Keratinocyte (primary cell): ENCODE measurements at regions not wholly inside any gene's neighbourhood (a gene's known extent, or its start where the extent isn't known, plus 50 kb on each side); places are given as distances from the start of the nearest gene placed in this dataset.

Source experiments
- DNase-seq: peaks from one replicate; pipeline ENCODE4 v3.0.0-alpha.2; 2011; ENCODE audit warnings: low read depth, missing footprints, low spot score
- FAIRE-seq: peaks from 2 replicates; lab custom pipeline; 2011; peaks lifted over from hg19 to GRCh38; lab: Jason Lieb, UNC
- H2AFZ ChIP-seq: 2 replicates; pipeline ENCODE4 v1.6.0; 2012; ENCODE audit warnings: low read length, control low read depth, inconsistent platforms; ENCODE audit not compliant: control insufficient read depth
- H3K27ac ChIP-seq: 2 replicates; pipeline ENCODE4 v1.5.1; 2011; ENCODE audit warnings: low read length; ENCODE audit not compliant: control insufficient read depth, insufficient read depth
- H3K27me3 ChIP-seq: 3 replicates; pipeline ENCODE4 v1.6.0; 2011; ENCODE audit warnings: low read length; ENCODE audit not compliant: control insufficient read depth, insufficient read depth; ENCODE audit errors: extremely low read depth
- H3K36me3 ChIP-seq, 2 experiments: 2 replicates in 1 of 2; 3 replicates in 1 of 2; pipeline ENCODE4 v1.5.1; 2011; ENCODE audit warnings: low read length in 2 of 2, mild to moderate bottlenecking in 1 of 2; ENCODE audit not compliant: control insufficient read depth in 2 of 2, insufficient read depth in 2 of 2; ENCODE audit errors: extremely low read depth in 1 of 2
- H3K4me1 ChIP-seq: 3 replicates; pipeline ENCODE4 v1.5.1; 2011; ENCODE audit warnings: low read length; ENCODE audit not compliant: control insufficient read depth, insufficient read depth; ENCODE audit errors: extremely low read depth
- H3K4me2 ChIP-seq: 3 replicates; pipeline ENCODE4 v1.6.0; 2011; ENCODE audit warnings: low read depth, low read length; ENCODE audit not compliant: control insufficient read depth, insufficient read depth; ENCODE audit errors: extremely low read depth
- H3K4me3 ChIP-seq, 3 experiments: fragments of 200-600 bp in 1 of 3; sonication (generic) in 1 of 3; 2 replicates in 2 of 3; 3 replicates in 1 of 3; pipeline ENCODE4 v1.5.1; 2011 to 2016; ENCODE audit warnings: low read length in 3 of 3, mild to moderate bottlenecking in 3 of 3, control low read depth in 2 of 3, inconsistent platforms in 1 of 3, low read depth in 1 of 3, mixed read lengths in 1 of 3, mixed run types in 1 of 3, moderate library complexity in 1 of 3; ENCODE audit not compliant: control insufficient read depth in 2 of 3, insufficient read depth in 2 of 3; ENCODE audit errors: extremely low read depth in 1 of 3
- H3K79me2 ChIP-seq: 2 replicates; pipeline ENCODE4 v1.6.0; 2012; ENCODE audit warnings: low read length; ENCODE audit not compliant: control insufficient read depth, insufficient read depth
- H3K9ac ChIP-seq: 3 replicates; pipeline ENCODE4 v1.6.0; 2011; ENCODE audit warnings: low read length; ENCODE audit not compliant: control insufficient read depth, insufficient read depth; ENCODE audit errors: extremely low read depth
- H3K9me1 ChIP-seq: 3 replicates; pipeline ENCODE4 v1.6.0; 2011; ENCODE audit warnings: low read length; ENCODE audit not compliant: control insufficient read depth, insufficient read depth; ENCODE audit errors: extremely low read depth
- H3K9me3 ChIP-seq: 2 replicates; pipeline ENCODE4 v1.5.1; 2012; ENCODE audit warnings: low read depth, low read length; ENCODE audit not compliant: control insufficient read depth
- H4K20me1 ChIP-seq: 3 replicates; pipeline ENCODE4 v1.6.0; 2011; ENCODE audit warnings: low read length; ENCODE audit not compliant: control insufficient read depth, insufficient read depth; ENCODE audit errors: extremely low read depth
- EZH2 ChIP-seq: IDR thresholded peaks from one replicate; pipeline ENCODE4 v1.6.1; 2012; ENCODE audit warnings: inconsistent platforms, mild to moderate bottlenecking, low read length, moderate library complexity
- dilution Hi-C: fragments of 300-500 bp; cut with MboI; formaldehyde crosslinking; loops from one replicate; pipeline ENCODE4 v1.7.0; 2020; ENCODE audit warnings: low sequenced_read_pairs; ENCODE audit not compliant: extremely low pct_ligation_motif_present
- TF ChIP-seq, protein P1 (sequence below), 3 experiments: IDR thresholded peaks in 1 of 3; conservative IDR thresholded peaks in 1 of 3; optimal IDR thresholded peaks in 1 of 3; 2 replicates in 2 of 3; 3 replicates in 1 of 3; pipeline versions ENCODE3 to v1.5.1; 2011; ENCODE audit warnings: low read length in 3 of 3, mild to moderate bottlenecking in 3 of 3, moderate library complexity in 2 of 3, control low read depth in 1 of 3, inconsistent platforms in 1 of 3; ENCODE audit not compliant: insufficient read depth in 2 of 3; ENCODE audit errors: extremely low read depth in 1 of 3

DNA sequence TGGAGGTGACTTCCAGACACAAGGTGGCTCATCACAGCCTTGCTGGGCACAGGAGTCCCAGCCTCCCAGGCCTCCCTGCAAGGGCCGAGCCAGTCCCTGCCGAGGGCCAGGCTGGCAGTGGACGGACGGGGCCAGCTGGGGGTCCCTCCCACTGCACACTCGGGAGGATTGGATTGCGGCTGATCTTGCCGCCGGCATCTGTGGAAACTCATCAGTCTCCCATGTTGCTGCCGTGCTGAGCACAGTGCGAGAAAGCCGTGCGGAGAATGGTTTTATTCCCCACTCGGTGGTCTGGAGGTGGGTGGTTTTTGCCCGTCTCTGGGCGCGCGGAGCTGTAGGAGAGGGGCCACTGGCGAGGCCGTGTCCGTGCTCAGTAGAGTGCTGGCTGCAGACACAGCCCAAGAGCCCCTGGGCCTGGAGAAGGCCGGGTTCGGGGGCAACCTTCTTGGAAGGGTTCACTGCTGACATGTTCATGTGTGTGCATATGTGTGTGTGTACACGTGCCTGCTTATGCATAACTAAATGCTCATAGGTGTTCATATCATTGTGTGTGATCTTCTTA lies 1246.4 kb downstream of the BRD1 start:
- no peaks in the 10 kb centered on the region for H3K9me1 ChIP-seq
- no peaks in the 10 kb centered on the region for H4K20me1 ChIP-seq
- no peaks in the 10 kb centered on the region for H3K4me1 ChIP-seq
- dilution Hi-C loops, result no loop called here
- no peak overlapping the region for H3K4me3 ChIP-seq
- peaks cover 18% of the 10 kb centered on the region for H3K9me3 ChIP-seq
- H3K27ac ChIP-seq, result no peak overlapping the region
- peaks cover 3% of the 10 kb centered on the region for H3K27me3 ChIP-seq
- FAIRE-seq, result no peak
- H2AFZ ChIP-seq, result no peak overlapping the region
- H3K79me2 ChIP-seq, result no peaks in the 10 kb centered on the region
- H3K36me3 ChIP-seq, result no peaks in the 10 kb centered on the region
- no peak overlapping the region for H3K9ac ChIP-seq
- no peak for DNase-seq
- TF ChIP-seq, protein P1, sequence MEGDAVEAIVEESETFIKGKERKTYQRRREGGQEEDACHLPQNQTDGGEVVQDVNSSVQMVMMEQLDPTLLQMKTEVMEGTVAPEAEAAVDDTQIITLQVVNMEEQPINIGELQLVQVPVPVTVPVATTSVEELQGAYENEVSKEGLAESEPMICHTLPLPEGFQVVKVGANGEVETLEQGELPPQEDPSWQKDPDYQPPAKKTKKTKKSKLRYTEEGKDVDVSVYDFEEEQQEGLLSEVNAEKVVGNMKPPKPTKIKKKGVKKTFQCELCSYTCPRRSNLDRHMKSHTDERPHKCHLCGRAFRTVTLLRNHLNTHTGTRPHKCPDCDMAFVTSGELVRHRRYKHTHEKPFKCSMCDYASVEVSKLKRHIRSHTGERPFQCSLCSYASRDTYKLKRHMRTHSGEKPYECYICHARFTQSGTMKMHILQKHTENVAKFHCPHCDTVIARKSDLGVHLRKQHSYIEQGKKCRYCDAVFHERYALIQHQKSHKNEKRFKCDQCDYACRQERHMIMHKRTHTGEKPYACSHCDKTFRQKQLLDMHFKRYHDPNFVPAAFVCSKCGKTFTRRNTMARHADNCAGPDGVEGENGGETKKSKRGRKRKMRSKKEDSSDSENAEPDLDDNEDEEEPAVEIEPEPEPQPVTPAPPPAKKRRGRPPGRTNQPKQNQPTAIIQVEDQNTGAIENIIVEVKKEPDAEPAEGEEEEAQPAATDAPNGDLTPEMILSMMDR (optimal IDR thresholded peaks at IDR 0.05 in 1 of 3, IDR thresholded peaks at IDR 0.05 in 1 of 3, conservative IDR thresholded peaks at IDR 0.05 in 1 of 3; ENCODE audit: extremely low read depth in 1 of 3, insufficient read depth in 2 of 3, low read length in 3 of 3), result no peak
- no peak for TF ChIP-seq EZH2
- H3K4me2 ChIP-seq, result no peak overlapping the region

- H3K36me3 ChIP-seq, result no peaks in the 10 kb centered on the region
- H3K27me3 ChIP-seq, result peaks cover 3% of the 10 kb centered on the region
- dilution Hi-C loops, result no loop called here
- FAIRE-seq (no peak), DNase-seq (no peak)
- H3K79me2 ChIP-seq, result no peaks in the 10 kb centered on the region
- peaks cover 11% of the 10 kb centered on the region for H3K9me3 ChIP-seq
- H3K9me1 ChIP-seq, result no peaks in the 10 kb centered on the region
- no peaks in the 10 kb centered on the region for H4K20me1 ChIP-seq
- H3K27ac ChIP-seq, result no peak overlapping the region
- no peak overlapping the region for H3K9ac ChIP-seq
- H3K4me2 ChIP-seq, result no peak overlapping the region
- no peaks in the 10 kb centered on the region for H3K4me1 ChIP-seq
- TF ChIP-seq EZH2, result no peak
- TF ChIP-seq, protein P1 (optimal IDR thresholded peaks at IDR 0.05 in 1 of 3, IDR thresholded peaks at IDR 0.05 in 1 of 3, conservative IDR thresholded peaks at IDR 0.05 in 1 of 3; ENCODE audit: extremely low read depth in 1 of 3, insufficient read depth in 2 of 3, low read length in 3 of 3), result no peak
- H3K4me3 ChIP-seq, result no peak overlapping the region
- H2AFZ ChIP-seq, result no peak overlapping the region
Measured at GRCh38 chr22:48580481-48580970, 1247.1 kb downstream of the BRD1 start.
